H1 (cell line): ENCODE measurements at regions not wholly inside any gene's neighbourhood (a gene's known extent, or its start where the extent isn't known, plus 50 kb on each side); places are given as distances from the start of the nearest gene placed in this dataset.

Experiments used
- CTCF ChIA-PET: fragments of 300-600 bp; sonication (Branson Sonifier 250); formaldehyde crosslinking; loops from one replicate; lab custom pipeline; 2021; ENCODE audit not compliant: partially characterized antibody; lab: Charles Lee
- POLR2A ChIA-PET: fragments of 300-600 bp; sonication (Branson Sonifier 250); formaldehyde crosslinking; loops from one replicate; lab custom pipeline; 2021; ENCODE audit warnings: inconsistent platforms; ENCODE audit not compliant: partially characterized antibody; lab: Charles Lee
- DNase-seq, 2 experiments: peaks; one replicate each; pipeline versions ENCODE4 v3.0.0 to v3.0.0-alpha.2; 2010 to 2022; ENCODE audit warnings: low spot score in 2 of 2, low read depth in 1 of 2, mixed read lengths in 1 of 2
- FAIRE-seq: peaks from 2 replicates; lab custom pipeline; 2011; peaks lifted over from hg19 to GRCh38; lab: Jason Lieb, UNC
- H2AFZ ChIP-seq: 2 replicates; pipeline ENCODE4 v1.8.1; 2012; ENCODE audit warnings: low read length, inconsistent platforms
- H2AK5ac ChIP-seq: 2 replicates; pipeline ENCODE4 v1.6.1; 2013; ENCODE audit warnings: low read depth, low read length
- H2BK120ac ChIP-seq: replicated peaks from 2 replicates; pipeline ENCODE3; 2013; ENCODE audit warnings: low read depth, low read length, inconsistent platforms
- H2BK12ac ChIP-seq: 2 replicates; pipeline ENCODE4 v1.6.1; 2013; ENCODE audit warnings: low read depth, low read length
- H2BK15ac ChIP-seq: 2 replicates; pipeline ENCODE4 v1.6.1; 2013; ENCODE audit warnings: low read length
- H2BK20ac ChIP-seq: 2 replicates; pipeline ENCODE4 v1.6.1; 2013; ENCODE audit warnings: low read length
- H2BK5ac ChIP-seq: 2 replicates; pipeline ENCODE4 v1.6.1; 2013; ENCODE audit warnings: low read depth, low read length
- H3K14ac ChIP-seq: 2 replicates; pipeline ENCODE4 v1.6.1; 2013; ENCODE audit warnings: inconsistent platforms; ENCODE audit not compliant: insufficient read length
- H3K18ac ChIP-seq: 2 replicates; pipeline ENCODE4 v1.6.1; 2013; ENCODE audit warnings: low read length; ENCODE audit errors: extremely low read depth
- H3K23ac ChIP-seq: 2 replicates; pipeline ENCODE4 v1.6.1; 2013; ENCODE audit warnings: inconsistent platforms; ENCODE audit not compliant: insufficient read length
- H3K23me2 ChIP-seq: 2 replicates; pipeline ENCODE4 v1.6.1; 2013; ENCODE audit warnings: low read depth, low read length
- H3K27ac ChIP-seq: 2 replicates; pipeline ENCODE4 v1.6.1; 2011; ENCODE audit warnings: low read depth, low read length, inconsistent platforms
- H3K27me3 ChIP-seq, 4 experiments: replicated peaks in 1 of 4; 1 replicate in 1 of 4; 2 replicates in 3 of 4; pipeline versions ENCODE4 v1.6.1 to v1.8.1; 2011 to 2013; ENCODE audit warnings: low read length in 3 of 4, mild to moderate bottlenecking in 3 of 4, inconsistent platforms in 2 of 4, mixed read lengths in 2 of 4, moderate library complexity in 1 of 4; ENCODE audit not compliant: control insufficient read depth in 3 of 4, insufficient read depth in 3 of 4; ENCODE audit errors: extremely low read depth in 1 of 4
- H3K36me3 ChIP-seq, 4 experiments: 2 replicates each; pipeline versions ENCODE4 v1.6.1 to v1.8.1; 2011 to 2013; ENCODE audit warnings: mild to moderate bottlenecking in 4 of 4, low read length in 3 of 4, moderate library complexity in 2 of 4, control low read depth in 1 of 4, inconsistent platforms in 1 of 4; ENCODE audit not compliant: insufficient read depth in 4 of 4, control insufficient read depth in 2 of 4
- H3K4ac ChIP-seq: replicated peaks from 2 replicates; pipeline ENCODE3; 2013; ENCODE audit warnings: low read length, low read depth, mixed read lengths, inconsistent platforms; ENCODE audit not compliant: insufficient read length
- H3K4me1 ChIP-seq, 4 experiments: replicated peaks in 1 of 4; 1 replicate in 1 of 4; 2 replicates in 3 of 4; pipeline versions ENCODE4 v1.6.1 to v1.8.1; 2011 to 2013; ENCODE audit warnings: low read length in 3 of 4, inconsistent platforms in 2 of 4, mixed read lengths in 1 of 4; ENCODE audit not compliant: insufficient read depth in 4 of 4, control insufficient read depth in 3 of 4
- H3K4me2 ChIP-seq, 2 experiments: 2 replicates each; pipeline versions ENCODE4 v1.6.1 to v1.8.1; 2011 to 2013; ENCODE audit warnings: low read depth in 2 of 2, low read length in 2 of 2, control low read depth in 1 of 2, inconsistent platforms in 1 of 2, mild to moderate bottlenecking in 1 of 2; ENCODE audit not compliant: insufficient read depth in 1 of 2
- H3K4me3 ChIP-seq, 4 experiments: fragments of 200-600, 300-600 bp in 1 of 4; sonication (generic), shearing (Covaris generic), sonication (Bioruptor Twin) in 1 of 4; 2 replicates each; pipeline versions ENCODE4 v1.5.1 to v1.8.1; 2011 to 2016; ENCODE audit warnings: low read length in 4 of 4, low read depth in 3 of 4, control low read depth in 2 of 4, inconsistent platforms in 2 of 4, mild to moderate bottlenecking in 2 of 4, mixed read lengths in 1 of 4, moderate library complexity in 1 of 4; ENCODE audit not compliant: insufficient read depth in 2 of 4; ENCODE audit errors: extremely low read depth in 1 of 4
- H3K56ac ChIP-seq: replicated peaks from 2 replicates; pipeline ENCODE3; 2013; ENCODE audit warnings: low read depth, mild to moderate bottlenecking, mixed read lengths, low read length, inconsistent platforms; ENCODE audit not compliant: insufficient read length
- H3K79me1 ChIP-seq: 2 replicates; pipeline ENCODE4 v1.6.1; 2013; ENCODE audit warnings: low read depth, low read length, control low read depth
- H3K79me2 ChIP-seq, 2 experiments: 2 replicates each; pipeline versions ENCODE4 v1.6.1 to v1.8.1; 2012 to 2013; ENCODE audit warnings: low read length in 2 of 2, mild to moderate bottlenecking in 2 of 2, inconsistent platforms in 1 of 2; ENCODE audit not compliant: insufficient read depth in 2 of 2, control insufficient read depth in 1 of 2
- H3K9ac ChIP-seq, 4 experiments: replicated peaks in 1 of 4; 1 replicate in 1 of 4; 2 replicates in 3 of 4; pipeline versions ENCODE4 v1.6.1 to v1.8.1; 2011 to 2013; ENCODE audit warnings: low read depth in 3 of 4, low read length in 3 of 4, control low read depth in 2 of 4, mild to moderate bottlenecking in 2 of 4, moderate library complexity in 2 of 4, inconsistent platforms in 1 of 4; ENCODE audit errors: extremely low read depth in 1 of 4
- H3K9me3 ChIP-seq, 2 experiments: 2 replicates each; pipeline versions ENCODE4 v1.6.1 to v1.8.1; 2012 to 2013; ENCODE audit warnings: mild to moderate bottlenecking in 2 of 2, moderate library complexity in 2 of 2, control low read depth in 1 of 2, inconsistent platforms in 1 of 2, low read depth in 1 of 2, low read length in 1 of 2, mixed read lengths in 1 of 2; ENCODE audit not compliant: insufficient read depth in 2 of 2
- H4K20me1 ChIP-seq, 2 experiments: replicated peaks in 1 of 2; 2 replicates each; pipeline versions ENCODE3 to v1.8.1; 2011 to 2013; ENCODE audit warnings: inconsistent platforms in 2 of 2, low read length in 2 of 2, mild to moderate bottlenecking in 1 of 2; ENCODE audit not compliant: insufficient read depth in 2 of 2, control insufficient read depth in 1 of 2
- H4K5ac ChIP-seq: 2 replicates; pipeline ENCODE4 v1.6.1; 2013; ENCODE audit warnings: low read length, low read depth, mixed read lengths, inconsistent platforms; ENCODE audit not compliant: insufficient read length
- H4K8ac ChIP-seq: 2 replicates; pipeline ENCODE4 v1.8.0; 2013; ENCODE audit warnings: mild to moderate bottlenecking, moderate library complexity, low read length, inconsistent platforms; ENCODE audit not compliant: insufficient read depth; ENCODE audit errors: extremely low read depth
- H4K91ac ChIP-seq: replicated peaks from 2 replicates; pipeline ENCODE3; 2013; ENCODE audit warnings: low read length, mixed read lengths, inconsistent platforms; ENCODE audit not compliant: insufficient read length
- CBX5 ChIP-seq: fragments of 300-800, 300-1000 bp; sonication (generic); IDR thresholded peaks from 2 replicates; pipeline ENCODE4 v1.7.1; 2016; ENCODE audit warnings: antibody characterized with exemption, low read length, low read depth
- EGR1 ChIP-seq: IDR thresholded peaks from 2 replicates; pipeline ENCODE4 v1.6.1; 2011; ENCODE audit warnings: low read depth, low read length, borderline replicate concordance
- POLR2AphosphoS5 ChIP-seq: IDR thresholded peaks from 2 replicates; pipeline ENCODE4 v1.6.1; 2011; ENCODE audit warnings: low read depth, low read length
- RNF2 ChIP-seq: fragments of 200-900, 300-1000 bp; sonication (generic); IDR thresholded peaks from 2 replicates; pipeline ENCODE4 v1.7.1; 2016; ENCODE audit warnings: borderline replicate concordance, low read depth, mild to moderate bottlenecking, antibody characterized with exemption, low read length; ENCODE audit not compliant: poor library complexity, severe bottlenecking; ENCODE audit errors: missing control alignments
- TAF7 ChIP-seq: optimal IDR thresholded peaks from 2 replicates; pipeline ENCODE3; 2011; ENCODE audit warnings: low read depth, mild to moderate bottlenecking, inconsistent platforms, low read length, moderate library complexity, borderline replicate concordance
- TEAD4 ChIP-seq: IDR thresholded peaks from 2 replicates; pipeline ENCODE4 v1.6.1; 2012; ENCODE audit warnings: low read depth, low read length, inconsistent platforms, mixed read lengths
- WGBS, 2 experiments: shearing (Covaris generic) in 1 of 2; methylation state at CpG; one replicate each; pipeline versions ENCODE4 v1.1.6 to v1.1.7; 2013 to 2015; ENCODE audit warnings: low lambda C conversion rate in 2 of 2, mixed read lengths in 2 of 2, inconsistent platforms in 1 of 2, low coverage in 1 of 2, missing lambda C conversion rate in 1 of 2; ENCODE audit not compliant: insufficient replicate concordance in 2 of 2, insufficient coverage in 1 of 2, insufficient read length in 1 of 2; ENCODE audit errors: extremely low coverage in 1 of 2, missing lambda C conversion rate in 1 of 2; 5-methylcytosine and 5-hydroxymethylcytosine counted together

DNA sequence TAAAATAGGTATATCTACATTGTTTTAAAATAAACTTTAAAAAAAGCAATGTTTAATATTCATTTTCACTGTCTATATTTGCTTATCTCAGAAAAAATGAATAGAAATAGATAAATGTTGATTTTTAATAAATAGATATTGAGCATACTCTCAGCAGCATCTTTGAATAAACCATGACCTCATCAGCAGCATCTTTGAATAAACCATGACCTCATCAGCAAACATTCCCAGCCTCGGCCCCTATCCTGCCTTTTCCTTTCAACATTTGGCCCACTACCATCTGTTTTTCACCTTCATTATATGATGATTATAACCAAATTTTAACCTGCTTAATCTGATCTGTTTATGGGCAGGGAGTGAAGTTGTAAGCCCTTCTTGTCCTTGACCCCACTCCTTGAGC lies 148.7 kb upstream of the SAMSN1 start:
- Histone ChIP-seq H3K27ac (no peak overlapping the region), H2BK5ac (no peak overlapping the region), H3K4ac (no peak overlapping the region), H4K91ac (no peak overlapping the region), H3K18ac (no peak overlapping the region), H2BK12ac (no peak overlapping the region; the same call in 1 of the 2 replicates), H3K23ac (no peak overlapping the region), H2BK15ac (no peak overlapping the region), H2AK5ac (no peak overlapping the region), H2AFZ (no peak overlapping the region), H4K20me1 (no peaks in the 10 kb centered on the region), H3K56ac (no peak overlapping the region), H3K9ac (no peak overlapping the region), H3K36me3 (no peaks in the 10 kb centered on the region), H3K79me1 (no peaks in the 10 kb centered on the region), H3K27me3 (no peaks in the 10 kb centered on the region), H3K9me3 (no peaks in the 10 kb centered on the region), H3K4me1 (peaks cover 0 to 3% (median 0%) of the 10 kb centered on the region in 4 experiments; a peak in 1 of 7 replicates), H3K14ac (no peak overlapping the region), H2BK120ac (no peak overlapping the region)
- FAIRE-seq, result no peak
- 79% methylated on average over 1 of the region's 1 CpG; no CpG with 5 or more reads in 1 of the 2 experiments for WGBS, 2 experiments
- POLR2A ChIA-PET, result no interaction called here
- no peak for TF ChIP-seq TEAD4
- no peak for TF ChIP-seq CBX5
- TF ChIP-seq POLR2AphosphoS5, result no peak
- TF ChIP-seq EGR1, result no peak
- no peak for TF ChIP-seq TAF7
- TF ChIP-seq RNF2, result no peak
- TF ChIP-seq, all 59 proteins: peak for 0
- H3K23me2 ChIP-seq, result no peaks in the 10 kb centered on the region
- H4K5ac ChIP-seq, result no peak overlapping the region
- no peak overlapping the region for H2BK20ac ChIP-seq
- no peak for DNase-seq
- no peak overlapping the region for H3K4me3 ChIP-seq
- CTCF ChIA-PET, result no interaction called here
- no peak overlapping the region for H3K4me2 ChIP-seq
- no peaks in the 10 kb centered on the region for H3K79me2 ChIP-seq
- no peak overlapping the region for H4K8ac ChIP-seq
